Neural progenitor cell (in vitro differentiated cells): ENCODE measurements at regions not wholly inside any gene's neighbourhood (a gene's known extent, or its start where the extent isn't known, plus 50 kb on each side); places are given as distances from the start of the nearest gene placed in this dataset.

Source experiments
- EZH2 ChIP-seq: fragments of 200-600 bp; sonication (generic); IDR thresholded peaks from 2 replicates; pipeline ENCODE4 v1.6.1; 2017; ENCODE audit warnings: antibody characterized with exemption, mild to moderate bottlenecking, moderate library complexity
- EZH2phosphoT487 ChIP-seq: fragments of 200-600 bp; sonication (generic); IDR thresholded peaks from 2 replicates; pipeline ENCODE4 v1.6.1; 2017; ENCODE audit warnings: antibody characterized with exemption
- TF ChIP-seq, protein P1 (sequence below): fragments of 200-600 bp; sonication (generic); IDR thresholded peaks from 2 replicates; pipeline ENCODE4 v1.5.1; 2017; ENCODE audit warnings: antibody characterized with exemption, mild to moderate bottlenecking

DNA sequence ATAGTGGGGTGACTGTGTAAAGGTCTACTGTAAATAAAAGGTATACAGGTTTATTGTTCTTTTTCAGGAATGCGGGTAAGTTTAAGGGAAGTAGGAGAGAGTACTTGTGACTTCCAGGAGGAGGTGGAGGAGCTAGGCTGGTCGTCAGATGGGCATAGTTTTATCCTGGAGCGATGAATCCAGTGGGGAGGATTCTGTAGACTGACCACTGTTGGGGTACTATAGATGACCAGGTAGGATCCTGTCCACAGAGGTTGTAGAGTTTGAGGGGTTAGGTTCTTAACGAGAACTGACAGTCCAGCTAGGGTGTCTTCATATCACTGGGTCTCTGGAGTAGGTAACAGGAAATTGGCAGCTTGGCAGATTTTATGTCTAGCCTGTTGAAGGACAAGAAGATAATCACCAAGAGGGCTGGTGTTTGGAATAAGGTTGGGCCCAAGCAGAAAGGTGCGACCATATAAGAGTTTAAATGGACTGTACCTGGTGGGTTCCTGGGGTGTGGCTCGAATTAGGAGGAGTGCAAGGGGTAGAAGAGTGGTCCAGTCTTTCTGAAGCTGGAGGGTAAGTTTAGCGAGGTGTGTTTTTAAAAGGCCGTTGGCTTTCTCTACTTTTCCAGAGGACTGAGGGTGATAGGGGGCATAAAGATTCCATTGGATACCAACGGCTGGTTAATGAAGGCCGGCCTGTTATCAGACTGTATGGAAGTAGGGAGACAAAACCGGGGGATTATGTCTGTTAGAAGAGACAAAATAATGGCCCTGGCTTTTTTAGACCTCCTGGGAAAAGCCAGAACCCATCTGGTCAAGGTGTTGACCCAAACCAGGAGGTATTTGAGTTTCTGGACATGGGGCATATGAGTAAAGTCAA lies 751.3 kb upstream of the ADGRB3 start:
- TF ChIP-seq, protein P1, sequence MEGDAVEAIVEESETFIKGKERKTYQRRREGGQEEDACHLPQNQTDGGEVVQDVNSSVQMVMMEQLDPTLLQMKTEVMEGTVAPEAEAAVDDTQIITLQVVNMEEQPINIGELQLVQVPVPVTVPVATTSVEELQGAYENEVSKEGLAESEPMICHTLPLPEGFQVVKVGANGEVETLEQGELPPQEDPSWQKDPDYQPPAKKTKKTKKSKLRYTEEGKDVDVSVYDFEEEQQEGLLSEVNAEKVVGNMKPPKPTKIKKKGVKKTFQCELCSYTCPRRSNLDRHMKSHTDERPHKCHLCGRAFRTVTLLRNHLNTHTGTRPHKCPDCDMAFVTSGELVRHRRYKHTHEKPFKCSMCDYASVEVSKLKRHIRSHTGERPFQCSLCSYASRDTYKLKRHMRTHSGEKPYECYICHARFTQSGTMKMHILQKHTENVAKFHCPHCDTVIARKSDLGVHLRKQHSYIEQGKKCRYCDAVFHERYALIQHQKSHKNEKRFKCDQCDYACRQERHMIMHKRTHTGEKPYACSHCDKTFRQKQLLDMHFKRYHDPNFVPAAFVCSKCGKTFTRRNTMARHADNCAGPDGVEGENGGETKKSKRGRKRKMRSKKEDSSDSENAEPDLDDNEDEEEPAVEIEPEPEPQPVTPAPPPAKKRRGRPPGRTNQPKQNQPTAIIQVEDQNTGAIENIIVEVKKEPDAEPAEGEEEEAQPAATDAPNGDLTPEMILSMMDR, result no peak
- TF ChIP-seq EZH2 (no peak), EZH2phosphoT487 (no peak)
